WERI-Rb-1 (cell line): ENCODE measurements at regions not wholly inside any gene's neighbourhood (a gene's known extent, or its start where the extent isn't known, plus 50 kb on each side); places are given as distances from the start of the nearest gene placed in this dataset.

Source experiments
- DNase-seq: peaks from one replicate; pipeline ENCODE4 v3.0.0-alpha.2; 2020
- H3K27ac ChIP-seq: fragments of 250-450 bp; sonication (Bioruptor Pico); 2 replicates; pipeline ENCODE4 v1.5.1; 2020; ENCODE audit warnings: mild to moderate bottlenecking, moderate library complexity
- H3K27me3 ChIP-seq: fragments of 250-450 bp; sonication (Bioruptor Pico); 2 replicates; pipeline ENCODE4 v1.5.1; 2021; ENCODE audit warnings: mild to moderate bottlenecking, low read depth, moderate library complexity; ENCODE audit not compliant: insufficient read depth, severe bottlenecking
- H3K36me3 ChIP-seq: fragments of 250-450 bp; sonication (Bioruptor Pico); 2 replicates; pipeline ENCODE4 v1.5.1; 2020; ENCODE audit warnings: mild to moderate bottlenecking, moderate library complexity
- H3K4me3 ChIP-seq: 2 replicates; pipeline ENCODE4 v1.5.1; 2011; ENCODE audit warnings: low read depth, mild to moderate bottlenecking, control low read depth, low read length
- H3K9me3 ChIP-seq: fragments of 250-450 bp; sonication (Bioruptor Pico); 2 replicates; pipeline ENCODE4 v1.5.1; 2021; ENCODE audit warnings: mild to moderate bottlenecking, moderate library complexity; ENCODE audit not compliant: severe bottlenecking
- CTCF ChIP-seq: IDR thresholded peaks from 2 replicates; pipeline ENCODE4 v1.5.1; 2011; ENCODE audit warnings: low read depth, mild to moderate bottlenecking, control low read depth, inconsistent platforms, low read length

- Histone ChIP-seq H3K27ac (no peak overlapping the region), H3K36me3 (no peaks in the 10 kb centered on the region), H3K9me3 (no peaks in the 10 kb centered on the region), H3K4me3 (no peak overlapping the region), H3K27me3 (peaks cover 55% of the 10 kb centered on the region)
- TF ChIP-seq CTCF, result no peak
- no peak for DNase-seq
Observed at GRCh38 chr6:132085731-132086130, 134.6 kb upstream of the CCN2 start.

- Histone ChIP-seq H3K4me3 (no peak overlapping the region), H3K27ac (no peak overlapping the region), H3K9me3 (no peaks in the 10 kb centered on the region), H3K27me3 (peaks cover 53% of the 10 kb centered on the region), H3K36me3 (no peaks in the 10 kb centered on the region)
- no peak for DNase-seq
- no peak for TF ChIP-seq CTCF
Observed at GRCh38 chr6:132084811-132085509, 133.8 kb upstream of the CCN2 start.

GRCh38 chr6:132082421-132082820, 131.2 kb upstream of the CCN2 start:
- Histone ChIP-seq H3K4me3 (no peak overlapping the region), H3K36me3 (no peaks in the 10 kb centered on the region), H3K27me3 (peaks cover 58% of the 10 kb centered on the region), H3K9me3 (no peaks in the 10 kb centered on the region), H3K27ac (no peak overlapping the region)
- TF ChIP-seq CTCF, result no peak
- DNase-seq, result no peak

- no peaks in the 10 kb centered on the region for H3K9me3 ChIP-seq
- TF ChIP-seq CTCF, result no peak
- H3K36me3 ChIP-seq, result no peaks in the 10 kb centered on the region
- H3K27me3 ChIP-seq, result peaks cover 53% of the 10 kb centered on the region
- no peak overlapping the region for H3K27ac ChIP-seq
- no peak for DNase-seq
- no peak overlapping the region for H3K4me3 ChIP-seq
Observed at GRCh38 chr6:132081338-132081737, 130.2 kb upstream of the CCN2 start.

- H3K27ac ChIP-seq, result no peak overlapping the region
- H3K4me3 ChIP-seq, result no peak overlapping the region
- H3K9me3 ChIP-seq, result no peaks in the 10 kb centered on the region
- peaks cover 49% of the 10 kb centered on the region for H3K27me3 ChIP-seq
- no peak for TF ChIP-seq CTCF
- DNase-seq, result no peak
- H3K36me3 ChIP-seq, result no peaks in the 10 kb centered on the region
Observed at GRCh38 chr6:132079286-132079685, 128.1 kb upstream of the CCN2 start.

- no peaks in the 10 kb centered on the region for H3K9me3 ChIP-seq
- peaks cover 52% of the 10 kb centered on the region for H3K27me3 ChIP-seq
- no peaks in the 10 kb centered on the region for H3K36me3 ChIP-seq
- H3K4me3 ChIP-seq, result no peak overlapping the region
- no peak for DNase-seq
- no peak overlapping the region for H3K27ac ChIP-seq
- no peak for TF ChIP-seq CTCF
Observed at GRCh38 chr6:132076452-132076851, 125.3 kb upstream of the CCN2 start.
